Fibroblast of lung (primary cell): ENCODE measurements at regions not wholly inside any gene's neighbourhood (a gene's known extent, or its start where the extent isn't known, plus 50 kb on each side); places are given as distances from the start of the nearest gene placed in this dataset.
"Not testable (repeated sequence)": the region's sequence is repeated elsewhere in the genome, so short reads cannot be mapped to it uniquely, and the experiment has no call there.

Experiments
- DNase-seq, 2 donors: peaks; one replicate each; pipeline versions ENCODE4 v3.0.0 to v3.0.0-alpha.2; 2010; ENCODE audit warnings: low read depth in 2 of 2
- H2AFZ ChIP-seq: 2 replicates; pipeline ENCODE4 v1.5.1; 2012; ENCODE audit warnings: low read length, control low read depth, inconsistent platforms
- H3K27ac ChIP-seq: 2 replicates; pipeline ENCODE4 v1.5.1; 2011; ENCODE audit warnings: low read length, control low read depth; ENCODE audit not compliant: insufficient read depth
- H3K27me3 ChIP-seq: 2 replicates; pipeline ENCODE4 v1.5.1; 2011; ENCODE audit warnings: mild to moderate bottlenecking, low read length; ENCODE audit not compliant: control insufficient read depth, insufficient read depth
- H3K36me3 ChIP-seq: 2 replicates; pipeline ENCODE4 v1.5.1; 2011; ENCODE audit warnings: low read length; ENCODE audit not compliant: control insufficient read depth, insufficient read depth
- H3K4me1 ChIP-seq: 2 replicates; pipeline ENCODE4 v1.5.1; 2011; ENCODE audit warnings: low read length; ENCODE audit not compliant: control insufficient read depth, insufficient read depth; ENCODE audit errors: extremely low read depth
- H3K4me2 ChIP-seq: 2 replicates; pipeline ENCODE4 v1.5.1; 2011; ENCODE audit warnings: low read length, control low read depth; ENCODE audit not compliant: insufficient read depth; ENCODE audit errors: extremely low read depth
- H3K4me3 ChIP-seq, 4 experiments: fragments of 200-600 bp in 1 of 4; sonication (generic) in 1 of 4; replicated peaks in 1 of 4; 2 replicates each; pipeline ENCODE4 v1.5.1; 2011 to 2016; ENCODE audit warnings: low read length in 4 of 4, low read depth in 3 of 4, mild to moderate bottlenecking in 3 of 4, control low read depth in 2 of 4, inconsistent platforms in 1 of 4, mixed read lengths in 1 of 4; ENCODE audit not compliant: insufficient read depth in 1 of 4; ENCODE audit errors: control extremely low read depth in 1 of 4
- H3K79me2 ChIP-seq: 2 replicates; pipeline ENCODE4 v1.5.1; 2012; ENCODE audit warnings: mild to moderate bottlenecking, low read length, inconsistent platforms; ENCODE audit not compliant: control insufficient read depth, insufficient read depth
- H3K9ac ChIP-seq: 2 replicates; pipeline ENCODE4 v1.5.1; 2011; ENCODE audit warnings: mild to moderate bottlenecking, low read length, control low read depth; ENCODE audit not compliant: insufficient read depth
- H3K9me3 ChIP-seq: 2 replicates; pipeline ENCODE4 v1.5.1; 2012; ENCODE audit warnings: low read depth, low read length; ENCODE audit not compliant: control insufficient read depth, insufficient read depth
- H4K20me1 ChIP-seq: 2 replicates; pipeline ENCODE4 v1.5.1; 2011; ENCODE audit warnings: low read length; ENCODE audit not compliant: control insufficient read depth, insufficient read depth; ENCODE audit errors: extremely low read depth
- CTCF ChIP-seq, 2 donors: IDR thresholded peaks in 1 of 2; conservative IDR thresholded peaks in 1 of 2; 1 replicate in 1 of 2; 2 replicates in 1 of 2; pipeline ENCODE4 v1.5.1; 2011 to 2012; ENCODE audit warnings: low read length in 2 of 2, control low read depth in 1 of 2, inconsistent platforms in 1 of 2, low read depth in 1 of 2, mild to moderate bottlenecking in 1 of 2
- EZH2 ChIP-seq: IDR thresholded peaks from 2 replicates; pipeline ENCODE4 v1.5.1; 2012; ENCODE audit warnings: low read length, control low read depth, mild to moderate bottlenecking; ENCODE audit errors: missing control alignments

- Histone ChIP-seq H3K36me3 (no peaks in the 10 kb centered on the region), H3K9ac (no peak overlapping the region), H3K4me2 (no peak overlapping the region), H3K27ac (no peak overlapping the region), H3K27me3 (no peaks in the 10 kb centered on the region), H4K20me1 (no peaks in the 10 kb centered on the region), H3K9me3 (no peaks in the 10 kb centered on the region), H3K4me3 (no peak overlapping the region), H3K4me1 (no peaks in the 10 kb centered on the region), H2AFZ (no peak overlapping the region), H3K79me2 (no peaks in the 10 kb centered on the region)
- TF ChIP-seq CTCF (conservative IDR thresholded peaks at IDR 0.05 in 1 of 2, IDR thresholded peaks at IDR 0.05 in 1 of 2; ENCODE audit: low read depth in 1 of 2, low read length in 2 of 2) (no peak), EZH2 (no peak)
- DNase-seq = no peak
These were observed 436.0 kb upstream of the NR5A2 start for GRCh38 chr1:199591468-199591867.

- Histone ChIP-seq H3K9me3 (no peaks in the 10 kb centered on the region), H3K27me3 (no peaks in the 10 kb centered on the region), H4K20me1 (no peaks in the 10 kb centered on the region), H2AFZ (no peak overlapping the region), H3K4me3 (no peak overlapping the region), H3K79me2 (no peaks in the 10 kb centered on the region), H3K36me3 (no peaks in the 10 kb centered on the region), H3K4me1 (no peaks in the 10 kb centered on the region), H3K9ac (no peak overlapping the region), H3K27ac (no peak overlapping the region), H3K4me2 (no peak overlapping the region)
- TF ChIP-seq EZH2 (no peak), CTCF (conservative IDR thresholded peaks at IDR 0.05 in 1 of 2, IDR thresholded peaks at IDR 0.05 in 1 of 2; ENCODE audit: low read depth in 1 of 2, low read length in 2 of 2) (no peak)
- DNase-seq = no peak
These were observed 434.0 kb upstream of the NR5A2 start for GRCh38 chr1:199593475-199593874.

GRCh38 chr1:199596448-199596847, 431.1 kb upstream of the NR5A2 start:
- H3K9me3 ChIP-seq, H3K27ac ChIP-seq, H4K20me1 ChIP-seq, DNase-seq, H3K4me3 ChIP-seq, H2AFZ ChIP-seq, H3K4me2 ChIP-seq, H3K4me1 ChIP-seq, H3K9ac ChIP-seq, H3K27me3 ChIP-seq, H3K79me2 ChIP-seq, H3K36me3 ChIP-seq: not testable (repeated sequence)

GRCh38 chr1:199597152-199597551, 430.4 kb upstream of the NR5A2 start:
- H3K4me3 ChIP-seq = no peak overlapping the region
- H4K20me1 ChIP-seq = no peaks in the 10 kb centered on the region
- no peak overlapping the region for H3K27ac ChIP-seq
- H3K4me2 ChIP-seq = no peak overlapping the region
- no peaks in the 10 kb centered on the region for H3K9me3 ChIP-seq
- no peaks in the 10 kb centered on the region for H3K27me3 ChIP-seq
- TF ChIP-seq CTCF (conservative IDR thresholded peaks at IDR 0.05 in 1 of 2, IDR thresholded peaks at IDR 0.05 in 1 of 2; ENCODE audit: low read depth in 1 of 2, low read length in 2 of 2) (no peak), EZH2 (no peak)
- H3K9ac ChIP-seq = no peak overlapping the region
- no peaks in the 10 kb centered on the region for H3K4me1 ChIP-seq
- H3K79me2 ChIP-seq = no peaks in the 10 kb centered on the region
- H3K36me3 ChIP-seq = no peaks in the 10 kb centered on the region
- no peak overlapping the region for H2AFZ ChIP-seq
- no peak for DNase-seq
